Sigmoid colon (tissue), 6 donors: ENCODE measurements at regions not wholly inside any gene's neighbourhood (a gene's known extent, or its start where the extent isn't known, plus 50 kb on each side); places are given as distances from the start of the nearest gene placed in this dataset.
A peak's percentile ranks its signal among the peaks of the same experiment; 100 is the strongest.
"Not testable (repeated sequence)": the region's sequence is repeated elsewhere in the genome, so short reads cannot be mapped to it uniquely, and the experiment has no call there.

Experiments
- DNase-seq: peaks from one replicate; pipeline ENCODE4 v3.0.0-alpha.2; 2019
- H3K27ac ChIP-seq, 4 donors: fragments of 200-600 bp; sonication (generic); one replicate each; pipeline ENCODE4 v1.5.1; 2016 to 2019; ENCODE audit warnings: mild to moderate bottlenecking in 1 of 4
- H3K27me3 ChIP-seq, 3 donors: fragments of 200-600 bp; sonication (generic); one replicate each; pipeline ENCODE4 v1.5.1; 2019; ENCODE audit warnings: mild to moderate bottlenecking in 1 of 3
- H3K36me3 ChIP-seq, 4 donors: fragments of 200-600 bp; sonication (generic); one replicate each; pipeline ENCODE4 v1.5.1; 2016 to 2019
- H3K4me1 ChIP-seq, 4 donors: fragments of 200-600 bp; sonication (generic); one replicate each; pipeline ENCODE4 v1.5.1; 2017 to 2019
- H3K4me3 ChIP-seq, 4 donors: fragments of 200-600 bp; sonication (generic); one replicate each; pipeline ENCODE4 v1.5.1; 2017 to 2019; ENCODE audit warnings: mild to moderate bottlenecking in 2 of 4, moderate library complexity in 1 of 4
- H3K9me3 ChIP-seq, 4 donors: fragments of 200-600 bp in 3 of 4; sonication (generic) in 3 of 4; one replicate each; pipeline versions ENCODE4 v1.5.1 to v1.6.1; 2013 to 2019
- CTCF ChIP-seq, 4 experiments: fragments of 450-650 bp in 3 of 4; fragments of 200-600 bp in 1 of 4; IDR thresholded peaks; one replicate each; pipeline ENCODE4 v1.5.1; 2016 to 2019; ENCODE audit warnings: antibody characterized with exemption in 4 of 4, mild to moderate bottlenecking in 3 of 4, moderate library complexity in 2 of 4
- EP300 ChIP-seq, 4 donors: sonication (generic); formaldehyde crosslinking; IDR thresholded peaks; one replicate each; pipeline ENCODE4 v1.6.1; 2017; ENCODE audit warnings: antibody characterized with exemption in 4 of 4
- POLR2A ChIP-seq, 2 donors: fragments of 450-650 bp; IDR thresholded peaks; one replicate each; pipeline ENCODE4 v1.6.1; 2016; ENCODE audit warnings: antibody characterized with exemption in 2 of 2, mild to moderate bottlenecking in 2 of 2, moderate library complexity in 2 of 2
- POLR2AphosphoS5 ChIP-seq, 4 donors: sonication (generic); formaldehyde crosslinking; IDR thresholded peaks; one replicate each; pipeline ENCODE4 v1.6.1; 2017; ENCODE audit warnings: antibody characterized with exemption in 4 of 4
- WGBS, 2 donors: extraction: QIAGEN DNeasy Blood & Tissue Kit; methylation state at CpG; one replicate each; pipeline ENCODE4 v1.1.7; 2013; 5-methylcytosine and 5-hydroxymethylcytosine counted together
- intact Hi-C: fragments of 100-400 bp; cut with DNase I; formaldehyde crosslinking; loops from one replicate; pipeline ENCODE4 v1.15.1; 2023
- donor health status: healthy with polysubstance abuse.
- donor health status: healthy.

GRCh38 chr7:39851466-39852045 is 98.5 kb upstream of the CDK13 start:
- H3K4me1 ChIP-seq, result no peaks in the 10 kb centered on the region
- no peaks in the 10 kb centered on the region for H3K36me3 ChIP-seq
- peaks cover 0 to 11% (median 0%) of the 10 kb centered on the region in 3 donors for H3K27me3 ChIP-seq
- TF ChIP-seq CTCF (IDR thresholded peaks at IDR 0.05) (no peak), EP300 (IDR thresholded peaks at IDR 0.05) (no peak), POLR2A (IDR thresholded peaks at IDR 0.05) (no peak)
- intact Hi-C loops, result no loop called here
- H3K27ac ChIP-seq, result no peak overlapping the region
- DNase-seq, result no peak
- WGBS, 2 donors, result 74 to 93% methylated on average over 2 of the region's 2 CpGs
- H3K9me3 ChIP-seq, result no peaks in the 10 kb centered on the region
- H3K4me3 ChIP-seq, result no peak overlapping the region

GRCh38 chr7:39854616-39855324 is 95.3 kb upstream of the CDK13 start:
- intact Hi-C loops, H3K36me3 ChIP-seq, DNase-seq, H3K4me1 ChIP-seq, H3K9me3 ChIP-seq, H3K27ac ChIP-seq: not testable (repeated sequence)
- Histone ChIP-seq H3K27me3 (peaks cover 0 to 11% (median 0%) of the 10 kb centered on the region in 3 donors), H3K4me3 (peak overlapping the region; percentile 14 to 43 (median 32))
- WGBS, 2 donors, result 23 to 25% methylated on average over 29 of the region's 36 CpGs

- TF ChIP-seq POLR2A (IDR thresholded peaks at IDR 0.05) (no peak), POLR2AphosphoS5 (IDR thresholded peaks at IDR 0.05) (no peak), CTCF (IDR thresholded peaks at IDR 0.05) (no peak), EP300 (IDR thresholded peaks at IDR 0.05) (no peak)
- Histone ChIP-seq H3K4me1 (no peaks in the 10 kb centered on the region), H3K27me3 (peaks cover 0 to 11% (median 0%) of the 10 kb centered on the region in 3 donors), H3K4me3 (peak overlapping the region; percentile 14 to 43 (median 32)), H3K9me3 (no peaks in the 10 kb centered on the region), H3K27ac (no peak overlapping the region), H3K36me3 (no peaks in the 10 kb centered on the region)
- intact Hi-C loops, result no loop called here
- DNase-seq, result no peak
- 35 to 65% methylated on average over 1 of the region's 1 CpG for WGBS, 2 donors
Measured at GRCh38 chr7:39855325-39855674, 94.8 kb upstream of the CDK13 start.

- H3K27ac ChIP-seq, H3K27me3 ChIP-seq, H3K4me3 ChIP-seq, intact Hi-C loops, H3K36me3 ChIP-seq, H3K4me1 ChIP-seq, DNase-seq, H3K9me3 ChIP-seq: not testable (repeated sequence)
- WGBS, 2 donors, result 89 to 91% methylated on average over 3 of the region's 3 CpGs
Measured at GRCh38 chr7:39863675-39864322, 86.3 kb upstream of the CDK13 start.

GRCh38 chr7:39869888-39870522 is 80.1 kb upstream of the CDK13 start:
- H3K4me3 ChIP-seq, intact Hi-C loops, DNase-seq, H3K36me3 ChIP-seq, H3K9me3 ChIP-seq, H3K4me1 ChIP-seq, H3K27ac ChIP-seq, H3K27me3 ChIP-seq: not testable (repeated sequence)
- 74 to 76% methylated on average over 5 of the region's 5 CpGs for whole genome bisulfite sequencing, 2 donors

GRCh38 chr7:39871610-39872009 is 78.4 kb upstream of the CDK13 start:
- 86 to 94% methylated on average over 4 of the region's 4 CpGs for WGBS, 2 donors
- H3K36me3 ChIP-seq, H3K4me1 ChIP-seq, H3K27ac ChIP-seq, intact Hi-C loops, H3K4me3 ChIP-seq, H3K9me3 ChIP-seq, DNase-seq, H3K27me3 ChIP-seq: not testable (repeated sequence)
